Thoracic aorta (tissue), 2 donors: ENCODE measurements at regions not wholly inside any gene's neighbourhood (a gene's known extent, or its start where the extent isn't known, plus 50 kb on each side); places are given as distances from the start of the nearest gene placed in this dataset.

Experiments used
- ATAC-seq: fragments of 150-250 bp; one replicate; pipeline ENCODE4 v1.8.0; 2017; ENCODE audit warnings: low read depth; ENCODE audit not compliant: insufficient number of reproducible peaks, low FRiP score
- DNase-seq: peaks from one replicate; pipeline ENCODE4 v3.0.0-alpha.2; 2020; ENCODE audit warnings: low spot score
- H3K27ac ChIP-seq, 2 donors: fragments of 200-600 bp; sonication (generic); 1 replicate in 1 of 2; 2 replicates in 1 of 2; pipeline ENCODE4 v1.5.1; 2016; ENCODE audit warnings: mild to moderate bottlenecking in 2 of 2, moderate library complexity in 2 of 2
- H3K27me3 ChIP-seq: fragments of 200-600 bp; sonication (generic); replicated peaks from 2 replicates; pipeline ENCODE4 v1.6.0; 2016; ENCODE audit warnings: mild to moderate bottlenecking; ENCODE audit not compliant: insufficient read depth
- H3K36me3 ChIP-seq: fragments of 200-600 bp; sonication (generic); one replicate; pipeline ENCODE4 v1.5.1; 2016
- H3K4me1 ChIP-seq, 2 donors: fragments of 200-600 bp; sonication (generic); 1 replicate in 1 of 2; 2 replicates in 1 of 2; pipeline versions ENCODE4 v1.5.1 to v1.6.0; 2016; ENCODE audit warnings: low read depth in 2 of 2, mild to moderate bottlenecking in 1 of 2; ENCODE audit not compliant: control insufficient read depth in 1 of 2
- H3K4me3 ChIP-seq: fragments of 200-600 bp; sonication (generic); 2 replicates; pipeline ENCODE4 v1.5.1; 2016; ENCODE audit warnings: mild to moderate bottlenecking
- H3K9me3 ChIP-seq: fragments of 200-600 bp; sonication (generic); 2 replicates; pipeline ENCODE4 v1.5.1; 2016
- CTCF ChIP-seq: fragments of 200-600 bp; sonication (generic); IDR thresholded peaks from one replicate; pipeline ENCODE4 v1.5.1; 2019; ENCODE audit warnings: antibody characterized with exemption

GRCh38 chr9:89915187-89915586, 310.4 kb downstream of the GADD45G start:
- TF ChIP-seq CTCF: no peak
- ATAC-seq: no peak

GRCh38 chr9:89916001-89916597, 311.3 kb downstream of the GADD45G start:
- DNase-seq: no peak
- H3K9me3 ChIP-seq: no peaks in the 10 kb centered on the region
- no peaks in the 10 kb centered on the region for H3K4me1 ChIP-seq
- no peak for ATAC-seq
- no peaks in the 10 kb centered on the region for H3K36me3 ChIP-seq
- TF ChIP-seq CTCF: no peak
- no peaks in the 10 kb centered on the region for H3K27me3 ChIP-seq
- H3K27ac ChIP-seq: no peak overlapping the region
- no peak overlapping the region for H3K4me3 ChIP-seq

More at GRCh38 chr9:89915187-89915586, 310.4 kb downstream of the GADD45G start:
- Histone ChIP-seq H3K27ac (no peak overlapping the region), H3K36me3 (no peaks in the 10 kb centered on the region), H3K4me1 (no peaks in the 10 kb centered on the region), H3K4me3 (no peak overlapping the region), H3K9me3 (no peaks in the 10 kb centered on the region), H3K27me3 (no peaks in the 10 kb centered on the region)
- DNase-seq: no peak

GRCh38 chr9:89917861-89918260, 313.0 kb downstream of the GADD45G start:
- Histone ChIP-seq H3K4me3 (no peak overlapping the region), H3K27me3 (no peaks in the 10 kb centered on the region), H3K27ac (no peak overlapping the region), H3K36me3 (no peaks in the 10 kb centered on the region), H3K9me3 (no peaks in the 10 kb centered on the region), H3K4me1 (no peaks in the 10 kb centered on the region)
- DNase-seq: no peak
- TF ChIP-seq CTCF: no peak
- no peak for ATAC-seq

- Histone ChIP-seq H3K4me3 (no peak overlapping the region), H3K4me1 (no peaks in the 10 kb centered on the region), H3K36me3 (no peaks in the 10 kb centered on the region), H3K27ac (no peak overlapping the region), H3K27me3 (no peaks in the 10 kb centered on the region), H3K9me3 (no peaks in the 10 kb centered on the region)
- TF ChIP-seq CTCF: no peak
- ATAC-seq (no peak), DNase-seq (no peak)
Measured at GRCh38 chr9:89919171-89919681, 314.4 kb downstream of the GADD45G start.

GRCh38 chr9:89920131-89920530, 315.3 kb downstream of the GADD45G start:
- Histone ChIP-seq H3K27me3 (no peaks in the 10 kb centered on the region), H3K4me3 (no peak overlapping the region)
- no peak for TF ChIP-seq CTCF

More at GRCh38 chr9:89920131-89920530, 315.3 kb downstream of the GADD45G start:
- H3K4me1 ChIP-seq: no peaks in the 10 kb centered on the region
- H3K9me3 ChIP-seq: no peaks in the 10 kb centered on the region
- H3K27ac ChIP-seq: no peak overlapping the region
- ATAC-seq: no peak
- H3K36me3 ChIP-seq: no peaks in the 10 kb centered on the region
- no peak for DNase-seq
